Peyer's patch (tissue), 4 donors: ENCODE measurements at regions not wholly inside any gene's neighbourhood (a gene's known extent, or its start where the extent isn't known, plus 50 kb on each side); places are given as distances from the start of the nearest gene placed in this dataset.

Experiments used
- DNase-seq, 3 donors: peaks; one replicate each; pipeline ENCODE4 v3.0.0-alpha.2; 2017 to 2019
- H3K27ac ChIP-seq, 4 donors: fragments of 200-600 bp; sonication (generic); one replicate each; pipeline ENCODE4 v1.5.1; 2016 to 2019
- H3K27me3 ChIP-seq, 2 donors: fragments of 200-600 bp; sonication (generic); one replicate each; pipeline ENCODE4 v1.5.1; 2019
- H3K36me3 ChIP-seq, 3 donors: fragments of 200-600 bp; sonication (generic); one replicate each; pipeline ENCODE4 v1.5.1; 2016 to 2019
- H3K4me1 ChIP-seq, 4 donors: fragments of 200-600 bp; sonication (generic); one replicate each; pipeline ENCODE4 v1.5.1; 2016 to 2019
- H3K4me3 ChIP-seq, 4 donors: fragments of 200-600 bp; sonication (generic); 1 replicate in 3 of 4; 2 replicates in 1 of 4; pipeline ENCODE4 v1.5.1; 2016 to 2019; ENCODE audit warnings: mild to moderate bottlenecking in 1 of 4
- H3K9me3 ChIP-seq, 4 donors: fragments of 200-600 bp; sonication (generic); one replicate each; pipeline ENCODE4 v1.5.1; 2016 to 2019; ENCODE audit warnings: mild to moderate bottlenecking in 1 of 4
- CTCF ChIP-seq, 6 experiments: fragments of 450-650 bp in 4 of 6; fragments of 200-600 bp in 2 of 6; sonication (generic) in 1 of 6; IDR thresholded peaks; one replicate each; pipeline ENCODE4 v1.5.1; 2017 to 2019; ENCODE audit warnings: antibody characterized with exemption in 6 of 6, mild to moderate bottlenecking in 3 of 6, moderate library complexity in 1 of 6
- POLR2A ChIP-seq, 2 donors: fragments of 450-650 bp; IDR thresholded peaks; one replicate each; pipeline ENCODE4 v1.5.1; 2017; ENCODE audit warnings: antibody characterized with exemption in 2 of 2, mild to moderate bottlenecking in 2 of 2, moderate library complexity in 2 of 2

- Histone ChIP-seq H3K27ac (no peak overlapping the region), H3K27me3 (no peaks in the 10 kb centered on the region), H3K4me3 (no peak overlapping the region), H3K4me1 (peaks cover 0 to 4% (median 0%) of the 10 kb centered on the region in 4 donors), H3K9me3 (no peaks in the 10 kb centered on the region), H3K36me3 (no peaks in the 10 kb centered on the region)
- no peak for TF ChIP-seq CTCF (IDR thresholded peaks at IDR 0.05)
- TF ChIP-seq POLR2A (IDR thresholded peaks at IDR 0.05) = no peak
- DNase-seq = no peak
These were observed 225.8 kb upstream of the PROX1 start for GRCh38 chr1:213761845-213762407.

DNA sequence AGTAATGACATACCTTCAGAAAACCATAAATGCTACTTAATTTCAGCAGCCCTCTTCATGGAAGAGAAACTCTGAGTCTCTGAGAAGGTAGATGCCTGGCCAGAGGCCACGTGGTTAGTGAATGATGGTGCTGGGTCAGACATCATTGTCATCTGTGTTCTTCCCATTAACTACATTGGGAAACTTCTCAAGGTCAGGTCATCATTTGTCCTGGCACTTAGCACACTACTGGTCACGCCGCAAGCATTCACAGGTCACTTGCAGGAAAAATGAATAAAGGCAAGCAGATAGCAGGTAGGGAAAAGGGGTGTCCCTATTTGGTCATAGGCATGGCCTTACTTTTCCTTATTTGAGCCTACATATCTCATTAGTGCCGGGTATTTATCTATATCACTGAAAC, 220.1 kb upstream of the PROX1 start:
- no peak for TF ChIP-seq CTCF (IDR thresholded peaks at IDR 0.05)
- no peak for TF ChIP-seq POLR2A (IDR thresholded peaks at IDR 0.05)
- no peak overlapping the region for H3K4me3 ChIP-seq
- no peaks in the 10 kb centered on the region for H3K4me1 ChIP-seq

DNA sequence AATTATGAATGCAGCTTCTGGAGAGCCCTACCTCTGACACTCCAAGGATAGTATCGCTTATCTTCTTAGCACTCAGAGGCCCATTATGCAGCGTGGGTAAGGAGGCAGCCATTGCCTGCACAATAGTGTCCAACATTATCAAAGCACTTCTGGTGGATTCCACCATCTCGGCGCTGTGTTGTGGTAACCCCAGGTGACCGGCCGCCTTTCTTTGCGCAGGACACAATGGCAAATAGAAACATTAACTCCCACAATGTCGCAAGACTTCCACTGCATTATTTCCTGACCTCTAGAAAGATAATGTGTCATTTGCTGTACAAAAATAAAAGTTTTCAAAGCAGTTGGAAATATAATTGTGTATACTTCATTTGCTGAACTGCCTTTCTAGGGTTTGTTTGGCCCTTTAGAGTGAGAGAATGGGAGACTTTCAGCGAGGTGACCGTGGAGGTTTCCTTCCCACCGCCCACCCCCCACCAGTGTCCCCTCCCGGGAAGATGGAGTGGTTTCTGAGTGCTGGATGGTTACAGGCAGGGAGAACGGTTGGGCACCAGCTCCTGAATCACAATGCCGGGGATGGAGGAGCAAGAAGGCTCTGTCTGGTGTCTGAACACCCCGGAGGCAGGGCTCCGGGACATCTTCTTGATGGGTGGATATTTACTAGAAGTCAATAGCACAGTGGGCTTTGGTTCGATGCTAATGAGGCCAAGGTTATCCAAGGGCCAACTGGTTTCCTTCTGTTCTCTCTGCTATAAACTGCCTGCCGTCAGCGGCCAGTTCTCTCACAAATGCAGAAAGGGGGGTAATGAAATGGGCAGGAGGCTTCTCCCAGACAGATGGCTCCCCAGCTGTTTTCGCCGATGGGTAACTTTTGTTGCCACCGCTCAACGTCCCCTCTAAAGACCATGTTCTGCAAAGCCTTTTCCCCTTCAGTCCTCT, 215.4 kb upstream of the PROX1 start:
- no peak for DNase-seq
- no peaks in the 10 kb centered on the region for H3K9me3 ChIP-seq
- H3K27ac ChIP-seq = no peak overlapping the region
- TF ChIP-seq CTCF (IDR thresholded peaks at IDR 0.05) (no peak), POLR2A (IDR thresholded peaks at IDR 0.05) (no peak)
- H3K4me1 ChIP-seq = no peaks in the 10 kb centered on the region
- H3K4me3 ChIP-seq = no peak overlapping the region
- H3K27me3 ChIP-seq = no peaks in the 10 kb centered on the region
- H3K36me3 ChIP-seq = no peaks in the 10 kb centered on the region

More for the DNA sequence above, 220.1 kb upstream of the PROX1 start:
- Histone ChIP-seq H3K36me3 (no peaks in the 10 kb centered on the region), H3K27ac (no peak overlapping the region), H3K9me3 (no peaks in the 10 kb centered on the region), H3K27me3 (no peaks in the 10 kb centered on the region)
- DNase-seq = no peak

- H3K27me3 ChIP-seq = no peaks in the 10 kb centered on the region
- no peaks in the 10 kb centered on the region for H3K4me1 ChIP-seq
- H3K36me3 ChIP-seq = no peaks in the 10 kb centered on the region
- H3K27ac ChIP-seq = no peak overlapping the region
- H3K9me3 ChIP-seq = no peaks in the 10 kb centered on the region
- H3K4me3 ChIP-seq = no peak overlapping the region
- DNase-seq = no peak
- TF ChIP-seq POLR2A (IDR thresholded peaks at IDR 0.05) = no peak
- TF ChIP-seq CTCF (IDR thresholded peaks at IDR 0.05) = no peak
These were observed 213.8 kb upstream of the PROX1 start for GRCh38 chr1:213773975-213774374.

GRCh38 chr1:213776969-213777368, 210.8 kb upstream of the PROX1 start:
- Histone ChIP-seq H3K4me1 (no peaks in the 10 kb centered on the region), H3K36me3 (no peaks in the 10 kb centered on the region), H3K27me3 (no peaks in the 10 kb centered on the region), H3K4me3 (no peak overlapping the region), H3K9me3 (no peaks in the 10 kb centered on the region), H3K27ac (no peak overlapping the region)
- no peak for DNase-seq
- TF ChIP-seq POLR2A (IDR thresholded peaks at IDR 0.05) = no peak
- no peak for TF ChIP-seq CTCF (IDR thresholded peaks at IDR 0.05)
